ENCODE measurements at regions not wholly inside any gene's neighbourhood (a gene's known extent, or its start where the extent isn't known, plus 50 kb on each side); places are given as distances from the start of the nearest gene placed in this dataset.

DNA sequence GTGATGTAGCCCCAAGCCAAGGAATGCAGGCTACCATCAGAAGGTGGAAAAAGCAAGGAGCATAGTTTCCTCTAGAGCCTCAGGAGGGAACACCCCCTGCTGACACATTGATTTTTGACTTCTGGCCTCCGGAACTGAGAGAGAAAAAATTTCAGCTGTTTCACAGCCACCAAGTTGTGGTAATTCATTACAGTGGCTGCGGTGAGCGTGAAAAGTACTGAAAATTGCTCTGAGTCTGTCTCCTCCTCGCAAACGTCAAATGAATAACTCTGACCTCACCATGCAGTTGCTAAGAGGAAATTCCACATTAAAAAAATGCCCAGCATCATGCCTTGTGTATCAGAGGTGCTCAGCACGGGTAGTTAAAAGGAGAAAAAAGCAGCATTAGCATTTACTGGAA is 277.9 kb upstream of the MSX2 start:
- no peak for TF ChIP-seq RXRA (IDR thresholded peaks at IDR 0.05)
- TF ChIP-seq, protein P1, sequence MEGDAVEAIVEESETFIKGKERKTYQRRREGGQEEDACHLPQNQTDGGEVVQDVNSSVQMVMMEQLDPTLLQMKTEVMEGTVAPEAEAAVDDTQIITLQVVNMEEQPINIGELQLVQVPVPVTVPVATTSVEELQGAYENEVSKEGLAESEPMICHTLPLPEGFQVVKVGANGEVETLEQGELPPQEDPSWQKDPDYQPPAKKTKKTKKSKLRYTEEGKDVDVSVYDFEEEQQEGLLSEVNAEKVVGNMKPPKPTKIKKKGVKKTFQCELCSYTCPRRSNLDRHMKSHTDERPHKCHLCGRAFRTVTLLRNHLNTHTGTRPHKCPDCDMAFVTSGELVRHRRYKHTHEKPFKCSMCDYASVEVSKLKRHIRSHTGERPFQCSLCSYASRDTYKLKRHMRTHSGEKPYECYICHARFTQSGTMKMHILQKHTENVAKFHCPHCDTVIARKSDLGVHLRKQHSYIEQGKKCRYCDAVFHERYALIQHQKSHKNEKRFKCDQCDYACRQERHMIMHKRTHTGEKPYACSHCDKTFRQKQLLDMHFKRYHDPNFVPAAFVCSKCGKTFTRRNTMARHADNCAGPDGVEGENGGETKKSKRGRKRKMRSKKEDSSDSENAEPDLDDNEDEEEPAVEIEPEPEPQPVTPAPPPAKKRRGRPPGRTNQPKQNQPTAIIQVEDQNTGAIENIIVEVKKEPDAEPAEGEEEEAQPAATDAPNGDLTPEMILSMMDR (IDR thresholded peaks at IDR 0.05; ENCODE audit: low read depth, low read length, missing input control): no peak
- TF ChIP-seq, protein P2, sequence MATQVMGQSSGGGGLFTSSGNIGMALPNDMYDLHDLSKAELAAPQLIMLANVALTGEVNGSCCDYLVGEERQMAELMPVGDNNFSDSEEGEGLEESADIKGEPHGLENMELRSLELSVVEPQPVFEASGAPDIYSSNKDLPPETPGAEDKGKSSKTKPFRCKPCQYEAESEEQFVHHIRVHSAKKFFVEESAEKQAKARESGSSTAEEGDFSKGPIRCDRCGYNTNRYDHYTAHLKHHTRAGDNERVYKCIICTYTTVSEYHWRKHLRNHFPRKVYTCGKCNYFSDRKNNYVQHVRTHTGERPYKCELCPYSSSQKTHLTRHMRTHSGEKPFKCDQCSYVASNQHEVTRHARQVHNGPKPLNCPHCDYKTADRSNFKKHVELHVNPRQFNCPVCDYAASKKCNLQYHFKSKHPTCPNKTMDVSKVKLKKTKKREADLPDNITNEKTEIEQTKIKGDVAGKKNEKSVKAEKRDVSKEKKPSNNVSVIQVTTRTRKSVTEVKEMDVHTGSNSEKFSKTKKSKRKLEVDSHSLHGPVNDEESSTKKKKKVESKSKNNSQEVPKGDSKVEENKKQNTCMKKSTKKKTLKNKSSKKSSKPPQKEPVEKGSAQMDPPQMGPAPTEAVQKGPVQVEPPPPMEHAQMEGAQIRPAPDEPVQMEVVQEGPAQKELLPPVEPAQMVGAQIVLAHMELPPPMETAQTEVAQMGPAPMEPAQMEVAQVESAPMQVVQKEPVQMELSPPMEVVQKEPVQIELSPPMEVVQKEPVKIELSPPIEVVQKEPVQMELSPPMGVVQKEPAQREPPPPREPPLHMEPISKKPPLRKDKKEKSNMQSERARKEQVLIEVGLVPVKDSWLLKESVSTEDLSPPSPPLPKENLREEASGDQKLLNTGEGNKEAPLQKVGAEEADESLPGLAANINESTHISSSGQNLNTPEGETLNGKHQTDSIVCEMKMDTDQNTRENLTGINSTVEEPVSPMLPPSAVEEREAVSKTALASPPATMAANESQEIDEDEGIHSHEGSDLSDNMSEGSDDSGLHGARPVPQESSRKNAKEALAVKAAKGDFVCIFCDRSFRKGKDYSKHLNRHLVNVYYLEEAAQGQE (IDR thresholded peaks at IDR 0.05): no peak
- TF ChIP-seq, protein P3, sequence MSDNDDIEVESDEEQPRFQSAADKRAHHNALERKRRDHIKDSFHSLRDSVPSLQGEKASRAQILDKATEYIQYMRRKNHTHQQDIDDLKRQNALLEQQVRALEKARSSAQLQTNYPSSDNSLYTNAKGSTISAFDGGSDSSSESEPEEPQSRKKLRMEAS (IDR thresholded peaks at IDR 0.05): no peak
- no peak for TF ChIP-seq RAD21 (IDR thresholded peaks at IDR 0.05)
- no peak for TF ChIP-seq JUND (IDR thresholded peaks at IDR 0.05)
- TF ChIP-seq YY1 (IDR thresholded peaks at IDR 0.05): no peak
- no peak for TF ChIP-seq SP1 (IDR thresholded peaks at IDR 0.05)
- TF ChIP-seq EGR1 (IDR thresholded peaks at IDR 0.05; ENCODE audit: low read depth in 2 of 2): no peak
- TF ChIP-seq, protein P4, sequence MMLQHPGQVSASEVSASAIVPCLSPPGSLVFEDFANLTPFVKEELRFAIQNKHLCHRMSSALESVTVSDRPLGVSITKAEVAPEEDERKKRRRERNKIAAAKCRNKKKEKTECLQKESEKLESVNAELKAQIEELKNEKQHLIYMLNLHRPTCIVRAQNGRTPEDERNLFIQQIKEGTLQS (IDR thresholded peaks at IDR 0.05): no peak
- TF ChIP-seq TAF1 (conservative IDR thresholded peaks at IDR 0.05): no peak
- TF ChIP-seq, protein P5, sequence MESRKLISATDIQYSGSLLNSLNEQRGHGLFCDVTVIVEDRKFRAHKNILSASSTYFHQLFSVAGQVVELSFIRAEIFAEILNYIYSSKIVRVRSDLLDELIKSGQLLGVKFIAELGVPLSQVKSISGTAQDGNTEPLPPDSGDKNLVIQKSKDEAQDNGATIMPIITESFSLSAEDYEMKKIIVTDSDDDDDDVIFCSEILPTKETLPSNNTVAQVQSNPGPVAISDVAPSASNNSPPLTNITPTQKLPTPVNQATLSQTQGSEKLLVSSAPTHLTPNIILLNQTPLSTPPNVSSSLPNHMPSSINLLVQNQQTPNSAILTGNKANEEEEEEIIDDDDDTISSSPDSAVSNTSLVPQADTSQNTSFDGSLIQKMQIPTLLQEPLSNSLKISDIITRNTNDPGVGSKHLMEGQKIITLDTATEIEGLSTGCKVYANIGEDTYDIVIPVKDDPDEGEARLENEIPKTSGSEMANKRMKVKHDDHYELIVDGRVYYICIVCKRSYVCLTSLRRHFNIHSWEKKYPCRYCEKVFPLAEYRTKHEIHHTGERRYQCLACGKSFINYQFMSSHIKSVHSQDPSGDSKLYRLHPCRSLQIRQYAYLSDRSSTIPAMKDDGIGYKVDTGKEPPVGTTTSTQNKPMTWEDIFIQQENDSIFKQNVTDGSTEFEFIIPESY (IDR thresholded peaks at IDR 0.05): no peak
